ENCODE measurements at regions not wholly inside any gene's neighbourhood (a gene's known extent, or its start where the extent isn't known, plus 50 kb on each side); places are given as distances from the start of the nearest gene placed in this dataset.
A peak's percentile ranks its signal among the peaks of the same experiment; 100 is the strongest.

DNA sequence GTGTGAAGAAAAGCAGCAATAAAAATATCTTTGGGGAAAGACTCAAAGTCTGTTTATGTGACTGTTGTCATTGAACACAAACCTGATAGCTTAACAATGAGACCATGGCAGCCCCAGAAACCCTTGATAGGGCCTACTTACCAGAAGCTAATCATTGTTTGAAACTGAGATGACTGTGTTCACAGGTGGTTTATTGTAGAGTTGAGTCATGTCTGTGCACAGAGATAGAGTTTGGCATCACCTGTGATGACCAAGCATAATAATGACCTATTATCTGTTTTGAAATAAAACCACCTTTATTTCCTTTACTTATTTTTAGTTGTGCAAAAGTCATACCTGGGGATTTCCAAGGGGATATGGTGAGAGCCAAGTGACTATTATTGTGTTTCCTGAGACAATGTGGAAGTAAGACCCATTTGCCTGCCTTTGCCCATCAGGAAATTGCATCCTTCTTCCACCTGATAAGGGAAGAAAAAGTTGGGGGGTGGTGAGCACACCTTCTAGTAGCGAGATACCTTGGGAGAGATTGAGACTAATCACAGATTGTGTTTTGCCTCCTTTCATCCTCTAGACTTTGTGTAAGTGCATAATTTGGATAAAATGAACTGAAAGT, 456.9 kb upstream of the JAG1 start (continued):
- TF ChIP-seq, protein P1, sequence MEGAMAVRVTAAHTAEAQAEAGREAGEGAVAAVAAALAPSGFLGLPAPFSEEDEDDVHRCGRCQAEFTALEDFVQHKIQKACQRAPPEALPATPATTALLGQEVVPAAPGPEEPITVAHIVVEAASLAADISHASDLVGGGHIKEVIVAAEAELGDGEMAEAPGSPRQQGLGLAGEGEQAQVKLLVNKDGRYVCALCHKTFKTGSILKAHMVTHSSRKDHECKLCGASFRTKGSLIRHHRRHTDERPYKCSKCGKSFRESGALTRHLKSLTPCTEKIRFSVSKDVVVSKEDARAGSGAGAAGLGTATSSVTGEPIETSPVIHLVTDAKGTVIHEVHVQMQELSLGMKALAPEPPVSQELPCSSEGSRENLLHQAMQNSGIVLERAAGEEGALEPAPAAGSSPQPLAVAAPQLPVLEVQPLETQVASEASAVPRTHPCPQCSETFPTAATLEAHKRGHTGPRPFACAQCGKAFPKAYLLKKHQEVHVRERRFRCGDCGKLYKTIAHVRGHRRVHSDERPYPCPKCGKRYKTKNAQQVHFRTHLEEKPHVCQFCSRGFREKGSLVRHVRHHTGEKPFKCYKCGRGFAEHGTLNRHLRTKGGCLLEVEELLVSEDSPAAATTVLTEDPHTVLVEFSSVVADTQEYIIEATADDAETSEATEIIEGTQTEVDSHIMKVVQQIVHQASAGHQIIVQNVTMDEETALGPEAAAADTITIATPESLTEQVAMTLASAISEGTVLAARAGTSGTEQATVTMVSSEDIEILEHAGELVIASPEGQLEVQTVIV (IDR thresholded peaks at IDR 0.05; ENCODE audit: borderline replicate concordance, partially characterized antibody), result no peak
- TF ChIP-seq RCOR1 (conservative IDR thresholded peaks at IDR 0.05; ENCODE audit: low read depth, low read length) (no peak), CBFB (IDR thresholded peaks at IDR 0.05; ENCODE audit: low read depth) (no peak), FOXM1 (IDR thresholded peaks at IDR 0.05; ENCODE audit: low read depth, low read length) (peak; percentile 62; the same call in 1 of the 2 replicates), ZNF274 (IDR thresholded peaks at IDR 0.05; ENCODE audit: insufficient read depth, insufficient read length) (no peak), RFX5 (IDR thresholded peaks at IDR 0.05; ENCODE audit: low read depth, low read length) (no peak), BMI1 (IDR thresholded peaks at IDR 0.05; ENCODE audit: borderline replicate concordance) (peak; percentile 29; the same call in 1 of the 2 replicates), EED (IDR thresholded peaks at IDR 0.05; ENCODE audit: low read depth) (peak; percentile 52; the same call in 1 of the 2 replicates), SRF (IDR thresholded peaks at IDR 0.05; ENCODE audit: low read depth in 2 of 2, low read length in 2 of 2) (no peak), MEF2B (IDR thresholded peaks at IDR 0.05; ENCODE audit: partially characterized antibody, poor library complexity, severe bottlenecking) (peak; percentile 21), DPF2 (IDR thresholded peaks at IDR 0.05) (0 out of 2 replicates have a peak, but pooled peaks have one; percentile 64), SMARCA5 (IDR thresholded peaks at IDR 0.05) (0 out of 2 replicates have a peak, but pooled peaks have one; percentile 11), FOXK2 (IDR thresholded peaks at IDR 0.05) (no peak), YBX1 (IDR thresholded peaks at IDR 0.05) (no peak), SPI1 (IDR thresholded peaks at IDR 0.05; ENCODE audit: borderline replicate concordance, insufficient read depth, low read depth, low read length) (0 out of 2 replicates have a peak, but pooled peaks have one; percentile 3), IRF4 (IDR thresholded peaks at IDR 0.05; ENCODE audit: low read depth, low read length) (peak; percentile 75; the same call in 1 of the 2 replicates), ZBED1 (IDR thresholded peaks at IDR 0.05; ENCODE audit: borderline replicate concordance) (0 out of 2 replicates have a peak, but pooled peaks have one; percentile 29), CHD1 (IDR thresholded peaks at IDR 0.05; ENCODE audit: low read depth, low read length) (no peak)
- TF ChIP-seq, protein P2, sequence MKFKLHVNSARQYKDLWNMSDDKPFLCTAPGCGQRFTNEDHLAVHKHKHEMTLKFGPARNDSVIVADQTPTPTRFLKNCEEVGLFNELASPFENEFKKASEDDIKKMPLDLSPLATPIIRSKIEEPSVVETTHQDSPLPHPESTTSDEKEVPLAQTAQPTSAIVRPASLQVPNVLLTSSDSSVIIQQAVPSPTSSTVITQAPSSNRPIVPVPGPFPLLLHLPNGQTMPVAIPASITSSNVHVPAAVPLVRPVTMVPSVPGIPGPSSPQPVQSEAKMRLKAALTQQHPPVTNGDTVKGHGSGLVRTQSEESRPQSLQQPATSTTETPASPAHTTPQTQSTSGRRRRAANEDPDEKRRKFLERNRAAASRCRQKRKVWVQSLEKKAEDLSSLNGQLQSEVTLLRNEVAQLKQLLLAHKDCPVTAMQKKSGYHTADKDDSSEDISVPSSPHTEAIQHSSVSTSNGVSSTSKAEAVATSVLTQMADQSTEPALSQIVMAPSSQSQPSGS (IDR thresholded peaks at IDR 0.05; ENCODE audit: low read length), result peak; percentile 86
- TF ChIP-seq, protein P3, sequence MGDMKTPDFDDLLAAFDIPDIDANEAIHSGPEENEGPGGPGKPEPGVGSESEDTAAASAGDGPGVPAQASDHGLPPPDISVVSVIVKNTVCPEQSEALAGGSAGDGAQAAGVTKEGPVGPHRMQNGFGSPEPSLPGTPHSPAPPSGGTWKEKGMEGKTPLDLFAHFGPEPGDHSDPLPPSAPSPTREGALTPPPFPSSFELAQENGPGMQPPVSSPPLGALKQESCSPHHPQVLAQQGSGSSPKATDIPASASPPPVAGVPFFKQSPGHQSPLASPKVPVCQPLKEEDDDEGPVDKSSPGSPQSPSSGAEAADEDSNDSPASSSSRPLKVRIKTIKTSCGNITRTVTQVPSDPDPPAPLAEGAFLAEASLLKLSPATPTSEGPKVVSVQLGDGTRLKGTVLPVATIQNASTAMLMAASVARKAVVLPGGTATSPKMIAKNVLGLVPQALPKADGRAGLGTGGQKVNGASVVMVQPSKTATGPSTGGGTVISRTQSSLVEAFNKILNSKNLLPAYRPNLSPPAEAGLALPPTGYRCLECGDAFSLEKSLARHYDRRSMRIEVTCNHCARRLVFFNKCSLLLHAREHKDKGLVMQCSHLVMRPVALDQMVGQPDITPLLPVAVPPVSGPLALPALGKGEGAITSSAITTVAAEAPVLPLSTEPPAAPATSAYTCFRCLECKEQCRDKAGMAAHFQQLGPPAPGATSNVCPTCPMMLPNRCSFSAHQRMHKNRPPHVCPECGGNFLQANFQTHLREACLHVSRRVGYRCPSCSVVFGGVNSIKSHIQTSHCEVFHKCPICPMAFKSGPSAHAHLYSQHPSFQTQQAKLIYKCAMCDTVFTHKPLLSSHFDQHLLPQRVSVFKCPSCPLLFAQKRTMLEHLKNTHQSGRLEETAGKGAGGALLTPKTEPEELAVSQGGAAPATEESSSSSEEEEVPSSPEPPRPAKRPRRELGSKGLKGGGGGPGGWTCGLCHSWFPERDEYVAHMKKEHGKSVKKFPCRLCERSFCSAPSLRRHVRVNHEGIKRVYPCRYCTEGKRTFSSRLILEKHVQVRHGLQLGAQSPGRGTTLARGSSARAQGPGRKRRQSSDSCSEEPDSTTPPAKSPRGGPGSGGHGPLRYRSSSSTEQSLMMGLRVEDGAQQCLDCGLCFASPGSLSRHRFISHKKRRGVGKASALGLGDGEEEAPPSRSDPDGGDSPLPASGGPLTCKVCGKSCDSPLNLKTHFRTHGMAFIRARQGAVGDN (IDR thresholded peaks at IDR 0.05), result 0 out of 2 replicates have a peak, but pooled peaks have one; percentile 6
- TF ChIP-seq, protein P4, sequence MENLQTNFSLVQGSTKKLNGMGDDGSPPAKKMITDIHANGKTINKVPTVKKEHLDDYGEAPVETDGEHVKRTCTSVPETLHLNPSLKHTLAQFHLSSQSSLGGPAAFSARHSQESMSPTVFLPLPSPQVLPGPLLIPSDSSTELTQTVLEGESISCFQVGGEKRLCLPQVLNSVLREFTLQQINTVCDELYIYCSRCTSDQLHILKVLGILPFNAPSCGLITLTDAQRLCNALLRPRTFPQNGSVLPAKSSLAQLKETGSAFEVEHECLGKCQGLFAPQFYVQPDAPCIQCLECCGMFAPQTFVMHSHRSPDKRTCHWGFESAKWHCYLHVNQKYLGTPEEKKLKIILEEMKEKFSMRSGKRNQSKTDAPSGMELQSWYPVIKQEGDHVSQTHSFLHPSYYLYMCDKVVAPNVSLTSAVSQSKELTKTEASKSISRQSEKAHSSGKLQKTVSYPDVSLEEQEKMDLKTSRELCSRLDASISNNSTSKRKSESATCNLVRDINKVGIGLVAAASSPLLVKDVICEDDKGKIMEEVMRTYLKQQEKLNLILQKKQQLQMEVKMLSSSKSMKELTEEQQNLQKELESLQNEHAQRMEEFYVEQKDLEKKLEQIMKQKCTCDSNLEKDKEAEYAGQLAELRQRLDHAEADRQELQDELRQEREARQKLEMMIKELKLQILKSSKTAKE (IDR thresholded peaks at IDR 0.05; ENCODE audit: low read depth, poor library complexity, severe bottlenecking), result peak; percentile 26

Data from GM12878 (cell line).